Colonic mucosa (tissue), 4 donors: ENCODE measurements at regions not wholly inside any gene's neighbourhood (a gene's known extent, or its start where the extent isn't known, plus 50 kb on each side); places are given as distances from the start of the nearest gene placed in this dataset.

ENCODE experiments used
- DNase-seq: peaks from one replicate; pipeline ENCODE4 v3.0.0-alpha.2; 2020
- H3K27ac ChIP-seq: fragments of 200-600 bp; one replicate; pipeline ENCODE4 v1.8.0; 2021
- H3K27me3 ChIP-seq: fragments of 200-600 bp; one replicate; pipeline ENCODE4 v1.8.0; 2021
- H3K36me3 ChIP-seq: fragments of 200-600 bp; one replicate; pipeline ENCODE4 v1.8.0; 2021
- H3K4me1 ChIP-seq: fragments of 200-600 bp; one replicate; pipeline ENCODE4 v1.8.0; 2021; ENCODE audit warnings: mild to moderate bottlenecking
- H3K4me3 ChIP-seq: fragments of 200-600 bp; one replicate; pipeline ENCODE4 v1.8.0; 2021
- H3K9ac ChIP-seq, 2 donors: one replicate each; pipeline ENCODE4 v1.7.0; 2013; ENCODE audit warnings: control low read depth in 2 of 2, low read depth in 2 of 2, low read length in 2 of 2
- H3K9me3 ChIP-seq: fragments of 200-600 bp; one replicate; pipeline ENCODE4 v1.8.0; 2021
- intact Hi-C: fragments of 100-400 bp; cut with DNase I; formaldehyde crosslinking; loops from one replicate; pipeline ENCODE4 v1.14.1; 2022
- TF ChIP-seq, protein P1 (sequence below): fragments of 200-600 bp; IDR thresholded peaks from one replicate; pipeline ENCODE4 v1.8.0; 2022; ENCODE audit warnings: antibody characterized with exemption, mild to moderate bottlenecking
- donor health status: healthy.
- donor health status: DM: no; HTN: no; CAD: no.
- donor health status: DM: no; HTN: no; CAD: no.

DNA sequence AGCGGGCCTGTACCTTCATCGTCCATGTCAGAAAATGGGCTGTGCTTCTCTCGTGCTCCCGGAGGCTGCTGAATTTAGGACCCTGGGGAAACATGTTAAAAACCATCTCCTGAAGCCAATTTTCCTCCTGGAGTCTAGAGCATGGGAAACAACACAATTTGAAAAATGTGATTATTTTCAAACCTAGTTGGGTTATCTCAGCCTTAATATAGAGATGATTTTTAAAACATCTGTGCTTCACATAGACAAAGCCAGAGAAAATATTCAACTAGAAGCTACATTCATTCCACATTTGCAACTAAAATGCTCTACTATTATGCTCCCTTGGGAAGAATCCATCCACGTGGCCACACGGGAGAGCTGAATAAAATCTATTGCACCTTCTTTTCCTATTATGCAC, 225.9 kb upstream of the TMEM72 start:
- H3K9ac ChIP-seq = no peak overlapping the region
- no peak overlapping the region for H3K4me3 ChIP-seq
- TF ChIP-seq, protein P1, sequence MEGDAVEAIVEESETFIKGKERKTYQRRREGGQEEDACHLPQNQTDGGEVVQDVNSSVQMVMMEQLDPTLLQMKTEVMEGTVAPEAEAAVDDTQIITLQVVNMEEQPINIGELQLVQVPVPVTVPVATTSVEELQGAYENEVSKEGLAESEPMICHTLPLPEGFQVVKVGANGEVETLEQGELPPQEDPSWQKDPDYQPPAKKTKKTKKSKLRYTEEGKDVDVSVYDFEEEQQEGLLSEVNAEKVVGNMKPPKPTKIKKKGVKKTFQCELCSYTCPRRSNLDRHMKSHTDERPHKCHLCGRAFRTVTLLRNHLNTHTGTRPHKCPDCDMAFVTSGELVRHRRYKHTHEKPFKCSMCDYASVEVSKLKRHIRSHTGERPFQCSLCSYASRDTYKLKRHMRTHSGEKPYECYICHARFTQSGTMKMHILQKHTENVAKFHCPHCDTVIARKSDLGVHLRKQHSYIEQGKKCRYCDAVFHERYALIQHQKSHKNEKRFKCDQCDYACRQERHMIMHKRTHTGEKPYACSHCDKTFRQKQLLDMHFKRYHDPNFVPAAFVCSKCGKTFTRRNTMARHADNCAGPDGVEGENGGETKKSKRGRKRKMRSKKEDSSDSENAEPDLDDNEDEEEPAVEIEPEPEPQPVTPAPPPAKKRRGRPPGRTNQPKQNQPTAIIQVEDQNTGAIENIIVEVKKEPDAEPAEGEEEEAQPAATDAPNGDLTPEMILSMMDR = no peak
- no peak overlapping the region for H3K27ac ChIP-seq
- no peaks in the 10 kb centered on the region for H3K9me3 ChIP-seq
- intact Hi-C loops = no loop called here
- no peaks in the 10 kb centered on the region for H3K36me3 ChIP-seq
- no peak for DNase-seq
- no peaks in the 10 kb centered on the region for H3K27me3 ChIP-seq
- H3K4me1 ChIP-seq = no peaks in the 10 kb centered on the region

DNA sequence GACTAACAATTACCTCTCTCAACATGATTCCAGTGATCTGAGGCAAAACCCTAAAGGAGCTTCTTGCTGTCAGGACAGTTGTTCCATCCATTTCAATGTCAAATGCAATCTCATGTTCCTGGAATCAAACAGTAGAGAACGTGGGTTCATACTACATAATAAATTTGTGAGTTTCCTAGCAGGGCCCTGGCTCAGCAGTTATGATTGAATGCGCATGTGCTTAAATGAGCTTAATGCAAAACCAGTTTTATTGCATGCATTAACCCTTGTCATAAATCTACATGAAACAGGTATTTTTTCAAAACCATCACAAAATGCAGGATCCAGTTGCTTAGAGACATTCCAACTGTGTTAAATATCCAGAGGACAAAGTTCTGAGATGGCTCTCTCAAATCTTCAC, 225.4 kb upstream of the TMEM72 start:
- no peak overlapping the region for H3K9ac ChIP-seq

GRCh38 chr10:44689368-44689767, 221.8 kb upstream of the TMEM72 start:
- Histone ChIP-seq H3K9ac (no peak overlapping the region), H3K4me3 (no peak overlapping the region), H3K36me3 (no peaks in the 10 kb centered on the region), H3K4me1 (no peaks in the 10 kb centered on the region), H3K27me3 (no peaks in the 10 kb centered on the region), H3K27ac (no peak overlapping the region), H3K9me3 (no peaks in the 10 kb centered on the region)
- no peak for DNase-seq
- intact Hi-C loops = no loop called here
- TF ChIP-seq, protein P1 = no peak

More for the DNA sequence above, 225.4 kb upstream of the TMEM72 start:
- Histone ChIP-seq H3K27me3 (no peaks in the 10 kb centered on the region), H3K9me3 (no peaks in the 10 kb centered on the region), H3K36me3 (no peaks in the 10 kb centered on the region), H3K4me3 (no peak overlapping the region), H3K4me1 (no peaks in the 10 kb centered on the region), H3K27ac (no peak overlapping the region)
- TF ChIP-seq, protein P1 = no peak
- no peak for DNase-seq
- intact Hi-C loops = no loop called here

DNA sequence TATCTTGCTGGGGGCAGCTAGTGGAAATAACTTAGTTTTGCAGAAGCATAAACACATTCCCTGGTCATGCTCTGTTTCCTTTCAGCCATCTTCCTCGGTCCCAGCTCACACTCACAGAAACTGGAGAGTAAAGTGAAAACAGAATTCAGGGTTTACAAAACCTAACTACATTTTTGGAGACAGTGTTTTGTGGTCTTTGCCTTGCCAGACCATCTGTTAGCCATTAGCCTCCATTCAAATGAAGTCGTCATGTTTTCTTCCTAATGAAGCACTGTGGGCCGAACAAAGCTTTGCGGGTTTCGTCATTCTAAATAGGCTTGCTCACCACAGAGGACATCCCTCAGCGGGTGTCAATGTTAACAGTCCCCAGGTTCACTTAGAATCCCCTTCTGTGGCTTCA, 214.6 kb upstream of the TMEM72 start:
- Histone ChIP-seq H3K4me3 (no peak overlapping the region), H3K27ac (no peak overlapping the region), H3K9ac (no peak overlapping the region), H3K9me3 (no peaks in the 10 kb centered on the region), H3K27me3 (no peaks in the 10 kb centered on the region), H3K36me3 (no peaks in the 10 kb centered on the region), H3K4me1 (no peaks in the 10 kb centered on the region)
- intact Hi-C loops = no loop called here
- DNase-seq = no peak
- TF ChIP-seq, protein P1 = no peak

DNA sequence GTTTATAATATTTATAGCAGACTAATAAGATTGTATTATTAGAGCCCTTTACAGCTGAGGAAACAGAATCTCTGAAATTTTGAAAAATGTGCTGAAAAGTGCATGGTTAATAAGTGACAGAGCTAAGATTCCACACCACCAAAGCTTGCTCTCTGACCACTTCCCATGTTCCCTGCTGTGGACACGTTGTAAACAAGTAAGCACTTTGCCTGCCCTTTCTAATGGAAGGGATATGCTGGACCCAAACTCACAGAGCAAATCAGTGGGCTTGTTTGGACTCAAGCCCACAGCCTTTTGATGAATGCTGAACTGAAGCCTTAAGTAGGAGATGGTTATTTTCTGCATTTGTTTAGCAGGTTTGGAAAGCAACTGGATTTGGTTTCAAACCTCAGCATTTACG, 214.0 kb upstream of the TMEM72 start:
- H3K4me3 ChIP-seq = no peak overlapping the region
- TF ChIP-seq, protein P1 = no peak
- H3K4me1 ChIP-seq = no peaks in the 10 kb centered on the region
- no peaks in the 10 kb centered on the region for H3K9me3 ChIP-seq
- H3K36me3 ChIP-seq = no peaks in the 10 kb centered on the region
- H3K27me3 ChIP-seq = no peaks in the 10 kb centered on the region
- intact Hi-C loops = no loop called here
- no peak overlapping the region for H3K9ac ChIP-seq
- DNase-seq = no peak
- H3K27ac ChIP-seq = no peak overlapping the region

- no peak for DNase-seq
- Histone ChIP-seq H3K4me1 (no peaks in the 10 kb centered on the region), H3K27ac (no peak overlapping the region), H3K4me3 (no peak overlapping the region), H3K9ac (no peak overlapping the region), H3K36me3 (no peaks in the 10 kb centered on the region), H3K27me3 (no peaks in the 10 kb centered on the region), H3K9me3 (no peaks in the 10 kb centered on the region)
- TF ChIP-seq, protein P1 = no peak
- intact Hi-C loops = no loop called here
Measured at GRCh38 chr10:44702531-44702930, 208.6 kb upstream of the TMEM72 start.
